ENCODE measurements at regions not wholly inside any gene's neighbourhood (a gene's known extent, or its start where the extent isn't known, plus 50 kb on each side); places are given as distances from the start of the nearest gene placed in this dataset.

DNA sequence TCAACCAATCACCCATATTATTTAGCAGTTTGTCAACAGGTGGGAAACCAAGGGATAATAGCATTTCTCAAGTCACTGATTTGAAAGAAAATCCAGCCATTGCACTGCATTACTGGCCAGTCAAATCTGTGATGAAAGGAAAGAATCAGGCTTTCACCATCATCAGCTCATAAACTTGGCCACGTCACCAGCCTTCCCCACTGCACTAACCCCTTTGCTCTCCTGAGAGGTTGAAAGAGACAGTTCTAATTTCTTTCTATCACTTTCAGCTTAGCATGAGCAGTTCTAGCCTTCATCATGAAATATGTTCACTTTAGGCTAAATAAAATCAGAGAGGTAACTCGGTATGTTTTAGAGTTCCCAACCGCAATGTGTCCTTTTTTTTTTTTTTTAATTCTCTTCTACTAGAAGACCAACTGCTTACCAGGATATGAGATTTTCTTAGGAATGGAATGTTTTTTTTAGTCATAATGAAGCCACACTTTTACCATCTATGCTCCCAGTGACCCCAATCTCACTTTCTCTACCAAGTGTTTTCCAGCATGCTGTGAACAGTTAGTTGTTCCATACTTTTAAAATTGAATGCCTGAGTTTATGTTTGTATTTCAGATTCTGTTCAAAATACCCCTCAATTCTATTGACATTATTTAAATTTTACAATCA lies 55.7 kb upstream of the SLC7A11 start:
- no peak for TF ChIP-seq EZH2 (IDR thresholded peaks at IDR 0.05; ENCODE audit: borderline replicate concordance, low read depth, low read length, severe bottlenecking)
- TF ChIP-seq, protein P1, sequence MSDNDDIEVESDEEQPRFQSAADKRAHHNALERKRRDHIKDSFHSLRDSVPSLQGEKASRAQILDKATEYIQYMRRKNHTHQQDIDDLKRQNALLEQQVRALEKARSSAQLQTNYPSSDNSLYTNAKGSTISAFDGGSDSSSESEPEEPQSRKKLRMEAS (IDR thresholded peaks at IDR 0.05; ENCODE audit: insufficient read depth, insufficient read length), result no peak
- TF ChIP-seq, protein P2, sequence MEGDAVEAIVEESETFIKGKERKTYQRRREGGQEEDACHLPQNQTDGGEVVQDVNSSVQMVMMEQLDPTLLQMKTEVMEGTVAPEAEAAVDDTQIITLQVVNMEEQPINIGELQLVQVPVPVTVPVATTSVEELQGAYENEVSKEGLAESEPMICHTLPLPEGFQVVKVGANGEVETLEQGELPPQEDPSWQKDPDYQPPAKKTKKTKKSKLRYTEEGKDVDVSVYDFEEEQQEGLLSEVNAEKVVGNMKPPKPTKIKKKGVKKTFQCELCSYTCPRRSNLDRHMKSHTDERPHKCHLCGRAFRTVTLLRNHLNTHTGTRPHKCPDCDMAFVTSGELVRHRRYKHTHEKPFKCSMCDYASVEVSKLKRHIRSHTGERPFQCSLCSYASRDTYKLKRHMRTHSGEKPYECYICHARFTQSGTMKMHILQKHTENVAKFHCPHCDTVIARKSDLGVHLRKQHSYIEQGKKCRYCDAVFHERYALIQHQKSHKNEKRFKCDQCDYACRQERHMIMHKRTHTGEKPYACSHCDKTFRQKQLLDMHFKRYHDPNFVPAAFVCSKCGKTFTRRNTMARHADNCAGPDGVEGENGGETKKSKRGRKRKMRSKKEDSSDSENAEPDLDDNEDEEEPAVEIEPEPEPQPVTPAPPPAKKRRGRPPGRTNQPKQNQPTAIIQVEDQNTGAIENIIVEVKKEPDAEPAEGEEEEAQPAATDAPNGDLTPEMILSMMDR (IDR thresholded peaks at IDR 0.05; ENCODE audit: extremely low read depth in 1 of 2, insufficient read depth in 1 of 2, low read depth in 1 of 2, low read length in 2 of 2), result no peak
- no peak for TF ChIP-seq POLR2A (IDR thresholded peaks at IDR 0.05; ENCODE audit: low read depth, low read length)
- TF ChIP-seq POLR2AphosphoS5 (IDR thresholded peaks at IDR 0.05; ENCODE audit: insufficient read depth, low read depth, low read length), result no peak
- TF ChIP-seq MYC (IDR thresholded peaks at IDR 0.05; ENCODE audit: low read depth, low read length), result no peak
